HG02981 (cell line): ENCODE measurements at regions not wholly inside any gene's neighbourhood (a gene's known extent, or its start where the extent isn't known, plus 50 kb on each side); places are given as distances from the start of the nearest gene placed in this dataset.
"Not testable (repeated sequence)": the region's sequence is repeated elsewhere in the genome, so short reads cannot be mapped to it uniquely, and the experiment has no call there.

Experiments
- ATAC-seq: cut with Tn5 transposase; IDR thresholded peaks from one replicate; pipeline ENCODE4 v1.9.1; 2021; ENCODE audit warnings: mild to moderate bottlenecking, moderate library complexity; ENCODE audit not compliant: unreplicated experiment

DNA sequence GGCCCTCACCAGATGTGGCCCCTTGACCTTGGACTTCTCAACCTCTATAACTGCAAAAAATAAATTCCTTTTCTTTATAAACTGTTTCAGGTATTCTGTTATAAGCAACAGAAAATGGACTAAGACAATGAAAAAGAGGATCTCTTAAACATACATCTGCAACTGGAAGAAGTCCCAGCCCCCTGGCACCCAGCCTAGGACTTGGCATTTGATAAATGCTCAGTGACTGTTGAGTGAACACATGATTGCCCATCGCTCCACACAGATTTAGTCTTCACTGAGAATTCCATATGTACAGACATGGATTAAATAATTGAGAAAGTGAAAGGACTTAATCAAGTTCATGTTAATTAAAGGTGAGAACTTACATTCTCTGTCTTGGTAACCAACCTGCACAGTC, 344.9 kb upstream of the RUNX1 start:
- no peak for ATAC-seq

GRCh38 chr21:35390013-35390776, 341.1 kb upstream of the RUNX1 start:
- no peak for ATAC-seq

DNA sequence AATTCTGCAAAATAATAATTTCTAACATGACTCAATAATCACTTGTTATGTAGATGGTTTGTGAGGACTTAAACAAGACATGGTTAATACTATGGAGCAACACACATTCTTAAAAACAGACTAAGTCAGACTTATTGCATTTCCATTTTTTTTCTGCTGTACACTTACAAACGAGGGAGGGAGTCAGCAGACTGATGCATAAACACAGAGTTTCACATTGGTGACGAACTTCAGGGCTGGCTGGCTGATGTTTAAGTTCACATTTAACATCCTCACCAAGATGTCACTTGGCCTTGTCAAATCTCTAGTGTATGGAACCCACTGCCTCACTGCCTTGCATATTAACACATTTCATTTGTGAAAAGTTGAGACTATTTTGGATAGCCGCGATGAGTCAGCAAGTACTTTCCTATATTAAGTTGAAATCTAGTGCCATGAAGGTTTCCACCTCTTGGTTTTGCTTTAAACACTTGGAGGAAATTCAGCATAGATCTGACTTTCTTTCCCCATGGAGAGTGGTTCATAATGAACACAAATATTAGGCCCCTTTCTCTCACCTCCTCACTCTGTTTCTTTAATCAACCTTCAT, 337.5 kb upstream of the RUNX1 start:
- no peak for ATAC-seq

DNA sequence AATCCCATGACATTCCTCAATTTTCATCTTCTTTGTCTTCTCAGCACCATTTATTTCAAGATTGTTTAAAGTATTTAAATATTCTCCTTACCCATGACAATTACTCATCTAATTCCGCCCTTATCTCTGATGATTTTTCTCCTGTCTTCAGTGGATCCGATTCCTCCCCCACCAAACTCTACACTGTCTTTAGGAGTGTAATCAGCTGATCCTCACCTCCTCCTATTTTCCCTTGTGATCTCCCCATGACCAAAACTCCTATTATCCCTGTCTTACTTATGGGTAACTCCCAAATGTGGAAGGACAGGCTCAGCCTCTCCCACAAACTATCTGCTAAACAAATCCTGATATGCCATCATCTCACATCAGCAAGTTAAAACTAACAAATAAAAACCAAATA, 335.3 kb upstream of the RUNX1 start:
- no peak for ATAC-seq

- ATAC-seq: no peak
Measured at GRCh38 chr21:35382696-35383095, 333.6 kb upstream of the RUNX1 start.

DNA sequence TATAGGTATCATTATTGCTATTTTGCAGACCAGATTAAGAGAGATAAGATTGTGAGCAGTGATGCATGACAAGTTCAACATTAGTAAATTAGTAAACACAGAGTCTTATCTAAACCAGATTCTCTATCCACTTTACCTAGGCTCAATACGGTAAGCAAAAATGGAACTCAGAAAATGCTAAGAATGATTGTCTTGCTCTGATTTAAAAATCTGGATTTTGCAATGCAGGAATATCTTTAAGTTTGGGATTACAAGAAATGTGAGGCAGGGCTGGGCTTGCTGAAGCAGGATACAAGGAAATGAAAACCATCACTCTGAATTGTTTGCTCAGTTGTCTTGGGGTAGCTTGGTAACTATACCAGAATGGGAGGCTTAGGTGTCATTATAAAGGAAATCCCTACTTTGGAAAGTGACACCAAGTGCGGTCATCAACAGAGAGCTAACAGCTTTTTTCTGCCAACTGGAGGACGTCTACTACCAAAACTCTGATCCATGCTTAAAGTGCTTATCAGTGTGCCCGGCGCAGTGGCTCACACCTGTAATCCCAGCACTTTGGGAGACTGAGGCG, 332.7 kb upstream of the RUNX1 start:
- no peak for ATAC-seq

GRCh38 chr21:35380304-35380703, 331.2 kb upstream of the RUNX1 start:
- ATAC-seq: not testable (repeated sequence)

DNA sequence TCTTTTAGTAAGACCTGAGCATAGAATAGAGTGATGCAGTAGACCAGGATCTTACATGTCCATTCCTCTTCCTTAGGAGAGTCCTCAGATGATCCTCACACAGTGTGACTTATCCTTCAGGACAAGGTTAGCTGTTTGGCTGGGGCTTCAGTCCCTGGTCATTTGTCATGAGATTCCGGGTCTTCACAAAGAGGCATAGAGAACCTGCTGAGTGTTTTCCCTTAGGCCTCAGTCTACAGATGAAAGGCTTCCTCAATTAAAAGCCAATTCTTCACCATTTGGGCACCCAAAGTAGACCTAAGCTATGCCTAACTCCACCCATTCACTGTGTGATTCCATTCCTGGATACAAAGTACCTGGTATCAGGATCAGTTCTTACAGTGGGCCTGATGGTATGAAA, 329.8 kb upstream of the RUNX1 start:
- no peak for ATAC-seq

DNA sequence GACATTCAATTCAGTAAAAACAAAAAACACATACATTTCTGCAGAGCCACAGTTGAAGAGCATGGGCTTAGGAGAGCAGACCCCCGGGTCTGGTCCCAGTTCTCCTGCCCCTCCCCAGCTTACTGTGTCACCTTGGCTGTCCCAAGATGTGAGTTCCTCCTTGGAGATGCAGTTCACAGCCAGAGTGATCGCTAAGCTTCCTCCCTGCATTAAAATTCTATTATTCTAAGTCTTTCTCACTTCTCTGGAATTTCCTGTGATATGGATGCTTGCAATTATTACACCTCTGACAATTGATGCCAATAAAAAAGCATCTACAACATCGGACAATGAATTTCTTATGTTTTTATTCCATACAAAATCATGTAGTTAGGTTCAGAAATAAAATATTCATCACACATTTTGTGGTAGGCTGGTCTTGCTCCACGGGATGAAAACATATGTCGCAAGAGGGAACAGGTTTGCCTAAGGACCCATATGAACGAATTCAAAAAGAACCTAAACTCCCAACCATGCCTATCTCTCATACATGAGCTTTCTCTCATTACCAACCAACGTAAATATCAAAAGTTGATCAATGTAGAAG, 328.5 kb upstream of the RUNX1 start:
- ATAC-seq: no peak

DNA sequence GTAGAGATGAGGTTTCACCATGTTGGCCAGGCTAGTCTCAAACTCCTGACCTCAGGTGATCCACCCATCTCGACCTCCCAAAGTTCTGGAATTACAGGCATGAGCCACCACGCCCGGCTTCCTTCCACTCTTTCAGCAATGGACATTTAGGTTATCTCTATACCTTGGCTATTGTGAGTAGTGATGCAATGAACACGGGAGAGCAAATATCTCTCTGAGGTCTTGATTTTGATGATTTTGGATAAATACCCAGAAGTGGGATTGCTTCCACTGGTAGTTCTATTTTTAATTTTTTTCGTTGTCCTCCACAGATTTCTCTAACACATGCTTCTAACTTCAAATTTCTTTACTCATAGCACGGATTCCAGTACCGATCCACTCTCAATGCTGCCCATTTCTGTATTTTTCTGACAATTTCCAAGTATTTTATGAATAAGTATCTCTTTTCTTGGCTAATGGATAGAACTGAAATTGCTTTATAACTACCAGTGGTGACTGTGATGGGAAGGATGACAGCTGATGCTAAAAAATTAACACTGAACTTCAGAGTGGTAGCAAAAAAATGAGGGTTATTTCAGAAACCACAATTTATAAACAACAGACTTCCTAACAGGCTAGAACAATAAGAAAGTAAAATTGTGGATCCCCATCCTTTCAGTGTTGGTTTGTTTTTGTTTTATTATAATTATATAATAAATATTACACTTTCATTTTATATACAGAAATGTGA, 327.5 kb upstream of the RUNX1 start:
- no peak for ATAC-seq

GRCh38 chr21:35375115-35375514, 326.0 kb upstream of the RUNX1 start:
- ATAC-seq: no peak

- ATAC-seq: no peak
Measured at GRCh38 chr21:35373998-35374397, 324.9 kb upstream of the RUNX1 start.

DNA sequence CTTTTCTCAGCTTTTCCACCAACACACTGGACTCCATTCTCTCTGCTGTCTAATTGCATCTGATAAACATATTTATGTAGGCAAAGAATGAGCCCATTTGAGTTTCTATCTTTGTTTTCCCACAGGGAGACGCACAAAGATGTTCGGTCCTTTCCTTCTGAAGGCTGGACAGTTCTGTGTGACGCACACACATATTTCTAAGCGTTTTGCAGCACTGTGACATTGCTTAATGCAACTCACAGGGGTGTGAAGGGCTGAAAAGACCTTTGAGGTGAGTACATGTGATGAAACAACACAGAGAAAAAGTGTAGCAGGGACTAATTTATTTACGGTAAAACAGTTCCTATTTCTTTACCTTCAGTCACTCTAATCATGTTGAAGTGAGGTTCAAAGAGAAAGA, 323.1 kb upstream of the RUNX1 start:
- no peak for ATAC-seq

GRCh38 chr21:35370671-35371070, 321.6 kb upstream of the RUNX1 start:
- ATAC-seq: no peak

DNA sequence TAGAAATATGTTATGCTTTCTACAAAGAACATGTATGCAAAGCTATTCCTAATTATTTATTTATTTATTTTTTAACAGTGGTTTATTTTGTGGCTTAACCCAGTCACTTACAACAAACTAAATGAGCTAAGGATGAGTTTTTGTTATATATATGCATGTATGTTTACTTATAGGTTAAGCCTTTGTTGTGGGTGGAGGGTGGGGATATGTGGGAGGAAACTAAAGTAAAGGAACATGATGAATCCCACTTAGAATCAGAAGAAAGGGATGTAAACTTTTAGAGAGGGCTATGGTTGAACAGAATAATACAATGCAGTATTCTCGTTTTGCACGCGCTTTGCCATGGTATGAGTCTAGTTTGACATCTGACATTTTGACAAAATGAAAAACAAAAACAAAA, 321.0 kb upstream of the RUNX1 start:
- no peak for ATAC-seq

DNA sequence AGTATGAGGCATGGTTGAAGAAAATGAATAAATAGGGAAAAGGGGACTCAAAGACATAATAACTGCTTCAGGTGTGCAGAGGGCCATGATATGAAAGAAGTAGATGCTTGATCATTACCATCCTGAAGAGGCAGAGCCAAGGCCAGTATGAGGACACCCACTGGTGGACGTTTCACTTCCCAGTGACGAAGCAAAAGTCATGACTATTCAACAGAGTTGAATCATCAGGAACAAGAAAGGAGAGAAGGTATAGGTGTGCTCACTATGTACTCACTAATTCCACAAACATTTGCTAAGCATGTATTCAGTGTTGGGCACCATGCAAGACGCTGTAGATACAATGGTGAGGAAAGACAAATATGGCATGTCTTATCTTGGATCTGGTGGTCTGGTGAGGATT, 319.2 kb upstream of the RUNX1 start:
- ATAC-seq: no peak

GRCh38 chr21:35367553-35367952, 318.5 kb upstream of the RUNX1 start:
- no peak for ATAC-seq

DNA sequence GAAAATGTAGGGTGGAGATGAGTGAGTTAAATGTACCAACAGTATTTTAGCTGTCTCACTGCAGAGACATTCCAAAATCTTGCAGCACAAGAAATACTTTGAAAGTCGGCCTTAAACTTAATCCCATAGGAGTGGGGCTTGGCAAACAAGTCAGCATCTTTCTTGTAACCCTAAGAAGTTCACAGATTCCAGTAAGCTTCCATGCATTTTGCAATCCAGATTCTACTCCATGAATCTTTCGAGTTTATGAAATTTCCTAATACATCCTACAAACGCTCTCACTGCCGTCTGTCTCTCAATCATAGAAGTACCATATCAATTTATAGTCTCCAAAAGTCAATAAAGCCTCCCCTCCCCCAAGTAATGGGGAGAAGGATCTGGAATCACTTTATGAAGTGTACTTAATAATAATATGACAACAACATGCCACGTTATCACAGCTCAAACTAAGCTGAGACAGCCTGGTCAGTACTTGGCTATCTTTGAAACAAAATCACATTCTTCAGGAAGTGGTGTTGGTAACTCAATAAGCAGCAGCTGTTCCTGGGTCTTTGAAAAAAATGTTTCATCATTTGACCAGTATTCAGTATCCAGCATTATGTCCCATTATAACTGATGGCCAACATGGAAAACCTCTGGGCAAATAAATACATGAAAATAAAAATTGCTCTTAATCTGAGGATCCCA, 317.4 kb upstream of the RUNX1 start:
- no peak for ATAC-seq

GRCh38 chr21:35363458-35363857, 314.4 kb upstream of the RUNX1 start:
- ATAC-seq: no peak

DNA sequence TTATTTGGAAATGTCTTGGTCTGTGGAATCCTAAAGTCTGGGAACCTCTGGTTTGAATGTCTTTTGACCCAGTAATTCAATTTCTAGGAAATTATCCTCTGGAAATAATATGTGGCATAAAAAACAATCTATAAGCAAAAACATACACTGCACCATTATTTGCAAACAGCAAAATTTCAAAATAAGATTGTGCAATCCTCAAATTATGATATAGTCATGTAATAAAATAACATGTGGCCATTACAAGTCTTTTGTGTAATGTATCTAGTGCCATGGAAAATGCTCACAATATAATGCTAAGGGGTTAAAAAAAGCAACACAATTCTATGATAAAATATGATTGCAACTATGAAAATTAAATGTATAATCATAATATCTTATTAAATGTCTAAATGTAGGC, 312.9 kb upstream of the RUNX1 start:
- ATAC-seq: no peak
